ENCODE measurements at regions not wholly inside any gene's neighbourhood (a gene's known extent, or its start where the extent isn't known, plus 50 kb on each side); places are given as distances from the start of the nearest gene placed in this dataset.

DNA sequence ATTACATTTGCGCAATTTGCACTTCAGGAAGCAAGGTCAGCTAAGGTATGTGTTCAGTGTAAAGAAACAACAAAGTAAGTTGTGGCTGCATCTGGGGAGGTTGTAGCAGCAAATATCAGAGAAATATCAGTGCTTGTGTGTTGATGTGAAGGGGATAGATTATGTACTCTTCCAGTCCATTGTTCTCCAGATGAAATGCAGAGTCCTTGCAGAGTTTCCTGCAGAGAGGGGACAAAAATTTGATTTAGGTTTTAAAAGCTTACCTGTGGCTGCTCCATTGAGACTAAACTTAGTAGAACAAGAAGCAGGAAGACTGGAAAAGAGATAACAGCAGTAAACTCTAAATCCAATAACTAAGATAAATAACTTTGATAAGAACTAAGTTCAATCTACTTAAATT, 952.2 kb downstream of the CDH18 start:
- H3K4me3 ChIP-seq = no peak overlapping the region
- H3K27ac ChIP-seq = no peak overlapping the region
- H3K27me3 ChIP-seq (replicated peaks; ENCODE audit: insufficient read depth) = no peaks in the 10 kb centered on the region
- no peaks in the 10 kb centered on the region for H3K4me1 ChIP-seq (ENCODE audit: control insufficient read depth in 1 of 2, low read depth in 2 of 2)
- H3K36me3 ChIP-seq = no peaks in the 10 kb centered on the region
- DNase-seq (ENCODE audit: low spot score) (no peak), ATAC-seq (ENCODE audit: insufficient number of reproducible peaks, low FRiP score, low read depth) (no peak)
- TF ChIP-seq, protein P1, sequence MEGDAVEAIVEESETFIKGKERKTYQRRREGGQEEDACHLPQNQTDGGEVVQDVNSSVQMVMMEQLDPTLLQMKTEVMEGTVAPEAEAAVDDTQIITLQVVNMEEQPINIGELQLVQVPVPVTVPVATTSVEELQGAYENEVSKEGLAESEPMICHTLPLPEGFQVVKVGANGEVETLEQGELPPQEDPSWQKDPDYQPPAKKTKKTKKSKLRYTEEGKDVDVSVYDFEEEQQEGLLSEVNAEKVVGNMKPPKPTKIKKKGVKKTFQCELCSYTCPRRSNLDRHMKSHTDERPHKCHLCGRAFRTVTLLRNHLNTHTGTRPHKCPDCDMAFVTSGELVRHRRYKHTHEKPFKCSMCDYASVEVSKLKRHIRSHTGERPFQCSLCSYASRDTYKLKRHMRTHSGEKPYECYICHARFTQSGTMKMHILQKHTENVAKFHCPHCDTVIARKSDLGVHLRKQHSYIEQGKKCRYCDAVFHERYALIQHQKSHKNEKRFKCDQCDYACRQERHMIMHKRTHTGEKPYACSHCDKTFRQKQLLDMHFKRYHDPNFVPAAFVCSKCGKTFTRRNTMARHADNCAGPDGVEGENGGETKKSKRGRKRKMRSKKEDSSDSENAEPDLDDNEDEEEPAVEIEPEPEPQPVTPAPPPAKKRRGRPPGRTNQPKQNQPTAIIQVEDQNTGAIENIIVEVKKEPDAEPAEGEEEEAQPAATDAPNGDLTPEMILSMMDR (IDR thresholded peaks at IDR 0.05) = no peak
- no peaks in the 10 kb centered on the region for H3K9me3 ChIP-seq

GRCh38 chr5:19042106-19042505, 945.9 kb downstream of the CDH18 start:
- Histone ChIP-seq H3K27ac (no peak overlapping the region), H3K27me3 (replicated peaks; ENCODE audit: insufficient read depth) (no peaks in the 10 kb centered on the region), H3K4me1 (ENCODE audit: control insufficient read depth in 1 of 2, low read depth in 2 of 2) (no peaks in the 10 kb centered on the region), H3K9me3 (no peaks in the 10 kb centered on the region), H3K36me3 (no peaks in the 10 kb centered on the region), H3K4me3 (no peak overlapping the region)
- TF ChIP-seq, protein P1 (IDR thresholded peaks at IDR 0.05) = no peak
- no peak for ATAC-seq (ENCODE audit: insufficient number of reproducible peaks, low FRiP score, low read depth)
- DNase-seq (ENCODE audit: low spot score) = no peak

- Histone ChIP-seq H3K27ac (no peak overlapping the region), H3K9me3 (no peaks in the 10 kb centered on the region), H3K4me1 (ENCODE audit: control insufficient read depth in 1 of 2, low read depth in 2 of 2) (no peaks in the 10 kb centered on the region), H3K36me3 (no peaks in the 10 kb centered on the region), H3K27me3 (replicated peaks; ENCODE audit: insufficient read depth) (no peaks in the 10 kb centered on the region), H3K4me3 (no peak overlapping the region)
- no peak for DNase-seq (ENCODE audit: low spot score)
- no peak for ATAC-seq (ENCODE audit: insufficient number of reproducible peaks, low FRiP score, low read depth)
- TF ChIP-seq, protein P1 (IDR thresholded peaks at IDR 0.05) = no peak
These were observed 943.7 kb downstream of the CDH18 start for GRCh38 chr5:19044311-19044710.

DNA sequence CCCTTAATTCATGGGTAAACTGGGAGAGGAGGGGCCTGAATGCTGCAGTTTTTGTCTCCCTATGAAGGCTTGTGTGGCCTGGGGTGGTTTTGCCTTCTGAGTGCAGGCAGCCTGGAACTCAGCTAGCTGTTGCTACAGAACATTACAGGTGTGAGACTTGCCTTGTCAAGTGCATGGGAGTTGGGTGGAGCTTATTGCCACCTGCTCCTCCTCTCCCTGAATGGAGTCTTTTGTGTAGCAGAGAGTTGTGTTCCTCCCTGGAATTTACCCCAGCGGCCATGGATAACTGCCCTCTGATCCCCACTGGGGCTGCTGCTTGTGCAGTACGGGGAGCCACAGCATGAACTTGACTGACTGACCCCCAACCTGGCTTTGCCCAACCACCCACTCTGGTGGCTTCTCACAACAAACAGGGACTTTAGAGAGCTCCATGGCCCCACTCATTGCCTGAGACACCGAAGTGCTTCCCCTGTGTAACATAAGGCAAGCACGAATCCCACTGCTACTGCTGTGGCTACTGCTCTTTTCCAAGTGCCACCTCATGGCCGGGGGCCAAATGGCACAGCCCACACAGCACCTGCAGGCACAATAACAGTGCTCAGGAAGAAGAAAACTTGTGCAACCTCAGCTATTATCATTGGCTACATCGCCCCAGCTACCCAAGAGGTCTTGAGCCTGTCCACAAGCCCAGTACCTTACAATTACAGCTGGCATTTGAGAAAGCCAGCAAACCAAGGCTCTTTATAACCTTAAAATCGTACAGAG, 942.9 kb downstream of the CDH18 start:
- Histone ChIP-seq H3K27me3 (replicated peaks; ENCODE audit: insufficient read depth) (no peaks in the 10 kb centered on the region), H3K36me3 (no peaks in the 10 kb centered on the region), H3K9me3 (no peaks in the 10 kb centered on the region), H3K4me3 (no peak overlapping the region), H3K4me1 (ENCODE audit: control insufficient read depth in 1 of 2, low read depth in 2 of 2) (no peaks in the 10 kb centered on the region), H3K27ac (no peak overlapping the region)
- TF ChIP-seq, protein P1 (IDR thresholded peaks at IDR 0.05) = no peak
- ATAC-seq (ENCODE audit: insufficient number of reproducible peaks, low FRiP score, low read depth) (no peak), DNase-seq (ENCODE audit: low spot score) (no peak)

GRCh38 chr5:19047277-19047676, 940.7 kb downstream of the CDH18 start:
- H3K4me3 ChIP-seq = no peak overlapping the region
- TF ChIP-seq, protein P1 (IDR thresholded peaks at IDR 0.05) = no peak
- ATAC-seq (ENCODE audit: insufficient number of reproducible peaks, low FRiP score, low read depth) = no peak
- H3K36me3 ChIP-seq = no peaks in the 10 kb centered on the region
- H3K4me1 ChIP-seq (ENCODE audit: control insufficient read depth in 1 of 2, low read depth in 2 of 2) = no peaks in the 10 kb centered on the region
- H3K27ac ChIP-seq = no peak overlapping the region
- H3K27me3 ChIP-seq (replicated peaks; ENCODE audit: insufficient read depth) = no peaks in the 10 kb centered on the region
- no peaks in the 10 kb centered on the region for H3K9me3 ChIP-seq
- DNase-seq (ENCODE audit: low spot score) = no peak
